GM23248 (cell line): ENCODE measurements at regions not wholly inside any gene's neighbourhood (a gene's known extent, or its start where the extent isn't known, plus 50 kb on each side); places are given as distances from the start of the nearest gene placed in this dataset.

Source experiments
- DNase-seq: peaks from one replicate; pipeline ENCODE4 v3.0.0-alpha.2; 2015
- H2AFZ ChIP-seq: fragments of 200-600 bp; sonication (generic); 2 replicates; pipeline ENCODE4 v1.6.1; 2016; ENCODE audit warnings: antibody characterized with exemption
- H3F3A ChIP-seq: fragments of 200-600 bp; sonication (generic); 2 replicates; pipeline ENCODE4 v1.6.1; 2016; ENCODE audit warnings: mild to moderate bottlenecking, antibody characterized with exemption, mixed run types; ENCODE audit not compliant: insufficient read depth
- H3K27ac ChIP-seq: fragments of 200-600 bp; sonication (generic); 2 replicates; pipeline ENCODE4 v1.5.1; 2016; ENCODE audit warnings: mild to moderate bottlenecking
- H3K27me3 ChIP-seq: fragments of 200-600 bp; sonication (generic); replicated peaks from 2 replicates; pipeline ENCODE4 v1.6.1; 2016; ENCODE audit warnings: mild to moderate bottlenecking; ENCODE audit not compliant: insufficient read depth
- H3K36me3 ChIP-seq: fragments of 200-600 bp; sonication (generic); 2 replicates; pipeline ENCODE4 v1.6.1; 2016; ENCODE audit warnings: low read depth, mild to moderate bottlenecking
- H3K4me1 ChIP-seq: fragments of 200-600 bp; sonication (generic); 2 replicates; pipeline ENCODE4 v1.6.1; 2016; ENCODE audit warnings: mild to moderate bottlenecking; ENCODE audit not compliant: insufficient read depth
- H3K4me2 ChIP-seq: fragments of 200-600 bp; sonication (generic); one replicate; pipeline ENCODE4 v1.6.1; 2016; ENCODE audit warnings: mild to moderate bottlenecking; ENCODE audit not compliant: unreplicated experiment
- H3K4me3 ChIP-seq: fragments of 200-600 bp; sonication (generic); 2 replicates; pipeline ENCODE4 v1.5.1; 2016; ENCODE audit warnings: mild to moderate bottlenecking
- H3K79me2 ChIP-seq: fragments of 200-600 bp; sonication (generic); 2 replicates; pipeline ENCODE4 v1.6.1; 2016; ENCODE audit warnings: mild to moderate bottlenecking; ENCODE audit not compliant: insufficient read depth
- H3K9ac ChIP-seq: fragments of 200-600 bp; sonication (generic); 2 replicates; pipeline ENCODE4 v1.6.1; 2016; ENCODE audit warnings: mild to moderate bottlenecking
- H3K9me2 ChIP-seq: fragments of 200-600 bp; sonication (generic); 2 replicates; pipeline ENCODE4 v1.6.1; 2016; ENCODE audit warnings: mixed run types, mild to moderate bottlenecking, moderate library complexity; ENCODE audit not compliant: insufficient read depth
- H3K9me3 ChIP-seq: fragments of 200-600 bp; sonication (generic); one replicate; pipeline ENCODE4 v1.6.1; 2017; ENCODE audit warnings: low read depth
- H4K20me1 ChIP-seq: fragments of 200-600 bp; sonication (generic); 2 replicates; pipeline ENCODE4 v1.6.0; 2016; ENCODE audit not compliant: insufficient read depth
- EZH2 ChIP-seq: fragments of 200-600 bp; sonication (generic); IDR thresholded peaks from 2 replicates; pipeline ENCODE4 v1.6.1; 2018; ENCODE audit warnings: antibody characterized with exemption, mild to moderate bottlenecking; ENCODE audit not compliant: insufficient read depth, poor library complexity, severe bottlenecking
- EZH2phosphoT487 ChIP-seq: fragments of 200-600 bp; sonication (generic); IDR thresholded peaks from 2 replicates; pipeline ENCODE4 v1.6.1; 2018; ENCODE audit warnings: antibody characterized with exemption, moderate library complexity, mild to moderate bottlenecking, low read depth; ENCODE audit not compliant: insufficient read depth
- WGBS, 2 experiments: methylation state at CpG; one replicate each; pipeline ENCODE4 v1.1.6; 2015 to 2017; ENCODE audit warnings: low lambda C conversion rate in 2 of 2, low coverage in 1 of 2; ENCODE audit errors: missing lambda C conversion rate in 2 of 2; 5-methylcytosine and 5-hydroxymethylcytosine counted together
- in situ Hi-C: fragments of 300-500 bp; cut with MboI; formaldehyde crosslinking; loops from 2 replicates; pipeline ENCODE4 v1.15.0; 2020

GRCh38 chr1:114342376-114342775, 168.6 kb downstream of the TRIM33 start:
- in situ Hi-C loops, result no loop called here
- 0 out of 2 replicates have a peak, but pooled peaks cover 2% of the 10 kb centered on the region for H3K27me3 ChIP-seq
- H3K79me2 ChIP-seq, result no peaks in the 10 kb centered on the region
- H3K9me2 ChIP-seq, result no peaks in the 10 kb centered on the region
- DNase-seq, result no peak
- H2AFZ ChIP-seq, result no peak overlapping the region
- H3K4me3 ChIP-seq, result no peak overlapping the region
- TF ChIP-seq EZH2 (no peak), EZH2phosphoT487 (no peak)
- H3K9me3 ChIP-seq, result no peaks in the 10 kb centered on the region
- H4K20me1 ChIP-seq, result no peaks in the 10 kb centered on the region
- no peak overlapping the region for H3K27ac ChIP-seq
- H3K4me2 ChIP-seq, result no peak overlapping the region
- no peaks in the 10 kb centered on the region for H3F3A ChIP-seq
- 93 to 97% methylated on average over 3 of the region's 3 CpGs for WGBS, 2 experiments
- H3K9ac ChIP-seq, result no peak overlapping the region
- H3K4me1 ChIP-seq, result no peaks in the 10 kb centered on the region; the same call in 1 of the 2 replicates
- no peaks in the 10 kb centered on the region for H3K36me3 ChIP-seq

DNA sequence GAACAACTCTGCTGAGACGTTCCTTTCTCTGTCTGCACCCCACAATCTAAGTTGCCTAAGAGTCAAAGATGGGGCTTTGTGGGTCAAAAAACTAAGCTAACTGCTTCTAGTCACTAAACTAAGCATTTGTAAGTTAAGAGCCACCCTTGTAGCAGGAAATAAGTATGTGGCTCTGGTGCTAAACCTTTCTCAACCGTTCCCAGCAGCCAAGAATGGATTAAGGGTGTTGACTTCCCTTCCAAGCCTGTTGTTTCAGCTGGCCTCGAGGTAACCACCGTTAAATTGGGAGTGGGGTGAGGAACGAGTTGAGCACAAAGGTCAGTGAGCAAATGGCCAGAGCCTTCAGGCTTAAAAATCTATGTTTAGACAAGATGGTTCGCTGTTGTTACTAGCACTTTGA, 169.1 kb downstream of the TRIM33 start:
- 43 to 50% methylated on average over 6 of the region's 6 CpGs for WGBS, 2 experiments
- in situ Hi-C loops, result no loop called here
- no peaks in the 10 kb centered on the region for H3K9me2 ChIP-seq
- DNase-seq, result no peak
- H3K4me2 ChIP-seq, result no peak overlapping the region
- H4K20me1 ChIP-seq, result no peaks in the 10 kb centered on the region
- H3K4me3 ChIP-seq, result no peak overlapping the region
- no peaks in the 10 kb centered on the region; the same call in 1 of the 2 replicates for H3K4me1 ChIP-seq
- H3K27me3 ChIP-seq, result 0 out of 2 replicates have a peak, but pooled peaks cover 2% of the 10 kb centered on the region
- H3K27ac ChIP-seq, result no peak overlapping the region
- no peaks in the 10 kb centered on the region for H3K9me3 ChIP-seq
- H2AFZ ChIP-seq, result no peak overlapping the region
- H3K9ac ChIP-seq, result no peak overlapping the region
- no peaks in the 10 kb centered on the region for H3K36me3 ChIP-seq
- TF ChIP-seq EZH2 (no peak), EZH2phosphoT487 (no peak)
- H3F3A ChIP-seq, result no peaks in the 10 kb centered on the region
- no peaks in the 10 kb centered on the region for H3K79me2 ChIP-seq

DNA sequence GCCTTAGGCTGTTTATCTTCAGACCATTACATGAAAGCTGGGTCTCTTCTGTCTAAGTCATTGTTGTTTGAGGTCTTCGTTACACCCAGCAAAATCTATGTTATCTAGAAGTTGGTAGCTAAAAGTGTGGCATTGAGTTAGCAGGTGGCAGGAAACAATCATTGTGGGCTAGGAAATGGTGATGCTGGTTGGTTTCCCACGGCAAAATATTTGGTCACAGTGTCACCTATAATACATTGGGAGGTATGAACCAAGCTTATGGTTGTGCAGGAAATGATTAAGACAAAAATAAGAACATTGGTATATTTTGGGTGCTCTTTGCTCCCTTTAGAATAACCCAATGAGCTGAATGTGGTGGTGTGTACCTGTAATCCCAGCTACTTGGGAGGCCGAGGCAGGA, 169.7 kb downstream of the TRIM33 start:
- 0 out of 2 replicates have a peak, but pooled peaks cover 2% of the 10 kb centered on the region for H3K27me3 ChIP-seq
- H3K9me2 ChIP-seq, result no peaks in the 10 kb centered on the region
- H3K9ac ChIP-seq, result no peak overlapping the region
- no peaks in the 10 kb centered on the region; the same call in 1 of the 2 replicates for H3K4me1 ChIP-seq
- H4K20me1 ChIP-seq, result no peaks in the 10 kb centered on the region
- TF ChIP-seq EZH2 (no peak), EZH2phosphoT487 (no peak)
- no peaks in the 10 kb centered on the region for H3K79me2 ChIP-seq
- no peak overlapping the region for H2AFZ ChIP-seq
- H3K4me2 ChIP-seq, result no peak overlapping the region
- H3F3A ChIP-seq, result no peaks in the 10 kb centered on the region
- in situ Hi-C loops, result no loop called here
- no peaks in the 10 kb centered on the region for H3K9me3 ChIP-seq
- 74 to 77% methylated on average over 3 of the region's 3 CpGs for WGBS, 2 experiments
- no peak overlapping the region for H3K27ac ChIP-seq
- DNase-seq, result no peak
- no peaks in the 10 kb centered on the region for H3K36me3 ChIP-seq
- H3K4me3 ChIP-seq, result no peak overlapping the region

DNA sequence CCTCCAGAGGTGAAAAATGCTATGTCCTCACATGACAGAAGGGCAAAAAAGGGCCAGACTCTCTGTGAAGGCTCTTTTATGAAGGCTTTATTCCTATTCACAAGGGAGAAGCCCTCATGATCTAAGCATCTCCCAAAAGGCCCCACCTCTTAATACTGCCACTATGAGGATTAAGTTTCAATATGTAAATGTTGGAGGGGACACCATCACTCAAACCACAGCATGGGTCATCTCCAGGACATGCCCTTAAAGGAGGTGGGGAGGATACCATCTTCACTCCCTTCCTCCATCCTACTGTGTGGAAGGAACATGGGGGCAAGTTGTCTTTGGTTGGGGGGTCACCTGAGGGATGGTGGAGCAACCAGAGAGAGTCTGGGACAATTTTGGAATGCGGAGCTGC, 170.1 kb downstream of the TRIM33 start:
- no peaks in the 10 kb centered on the region for H3K9me3 ChIP-seq
- 70 to 76% methylated on average over 1 of the region's 1 CpG for WGBS, 2 experiments

DNA sequence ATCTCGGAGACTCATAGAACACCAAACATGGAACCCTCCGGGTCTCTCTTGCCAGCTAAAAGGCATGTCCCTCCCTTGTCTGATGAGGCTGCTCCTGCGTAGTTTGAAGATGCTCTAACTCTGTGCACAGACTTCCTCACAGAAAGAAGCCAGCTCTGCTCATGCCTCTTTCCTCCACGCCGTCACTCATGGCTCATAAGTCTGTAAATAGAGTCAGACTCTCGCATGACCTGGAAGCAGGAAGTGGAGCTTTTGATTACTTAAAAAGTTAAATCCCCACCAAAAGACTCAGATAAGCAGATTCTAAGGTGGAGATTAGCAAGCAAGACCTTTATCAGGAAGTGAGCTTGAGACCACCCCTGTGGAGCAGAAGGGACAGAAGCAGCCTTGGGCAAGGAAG, 171.6 kb downstream of the TRIM33 start:
- no peak overlapping the region for H3K4me3 ChIP-seq
- H3K36me3 ChIP-seq, result no peaks in the 10 kb centered on the region
- no peak overlapping the region for H3K27ac ChIP-seq
- no peaks in the 10 kb centered on the region for H3K9me3 ChIP-seq
- TF ChIP-seq EZH2phosphoT487, result no peak
- TF ChIP-seq EZH2, result no peak
- WGBS, 2 experiments, result 88% methylated on average over 6 of the region's 6 CpGs
- no peaks in the 10 kb centered on the region for H3K79me2 ChIP-seq
- no peaks in the 10 kb centered on the region for H3K4me1 ChIP-seq
- peaks cover 2% of the 10 kb centered on the region; the same call in 1 of the 2 replicates for H3K27me3 ChIP-seq
- no peak overlapping the region for H2AFZ ChIP-seq
- no peak overlapping the region for H3K9ac ChIP-seq
- no peaks in the 10 kb centered on the region for H4K20me1 ChIP-seq
- no peak overlapping the region for H3K4me2 ChIP-seq
- no peak for DNase-seq
- no peaks in the 10 kb centered on the region for H3K9me2 ChIP-seq
- in situ Hi-C loops, result no loop called here
- no peaks in the 10 kb centered on the region for H3F3A ChIP-seq

More for the DNA sequence above, 170.1 kb downstream of the TRIM33 start:
- Histone ChIP-seq H3F3A (no peaks in the 10 kb centered on the region), H3K9ac (no peak overlapping the region), H3K4me3 (no peak overlapping the region), H2AFZ (no peak overlapping the region), H4K20me1 (no peaks in the 10 kb centered on the region), H3K79me2 (no peaks in the 10 kb centered on the region), H3K27ac (no peak overlapping the region), H3K4me1 (no peaks in the 10 kb centered on the region; the same call in 1 of the 2 replicates), H3K4me2 (no peak overlapping the region), H3K36me3 (no peaks in the 10 kb centered on the region), H3K9me2 (no peaks in the 10 kb centered on the region), H3K27me3 (0 out of 2 replicates have a peak, but pooled peaks cover 2% of the 10 kb centered on the region)
- in situ Hi-C loops, result no loop called here
- TF ChIP-seq EZH2 (no peak), EZH2phosphoT487 (no peak)
- DNase-seq, result no peak
